Natural killer cell (primary cell): ENCODE measurements at regions not wholly inside any gene's neighbourhood (a gene's known extent, or its start where the extent isn't known, plus 50 kb on each side); places are given as distances from the start of the nearest gene placed in this dataset.

Source experiments
- ATAC-seq, 3 donors: fragments of 150-1000 bp in 2 of 3; fragments of 200-7000 bp in 1 of 3; cut with Tn5 transposase; 1 replicate in 1 of 3; 2 replicates in 2 of 3; pipeline ENCODE4 v1.10.0; 2021; ENCODE audit warnings: mild to moderate bottlenecking in 2 of 3, moderate library complexity in 2 of 3
- DNase-seq, 2 donors: peaks; one replicate each; pipeline versions ENCODE4 v3.0.0 to v3.0.0-alpha.2; 2013 to 2021; ENCODE audit warnings: mixed read lengths in 1 of 2
- H3K27ac ChIP-seq: one replicate; pipeline ENCODE4 v1.5.1; 2013; ENCODE audit warnings: mild to moderate bottlenecking, low read length
- H3K27me3 ChIP-seq: one replicate; pipeline ENCODE4 v1.6.1; 2013; ENCODE audit warnings: low read length; ENCODE audit not compliant: control insufficient read depth, insufficient read depth
- H3K36me3 ChIP-seq: one replicate; pipeline ENCODE4 v1.6.1; 2013; ENCODE audit warnings: low read length; ENCODE audit not compliant: control insufficient read depth, insufficient read depth
- H3K4me1 ChIP-seq: one replicate; pipeline ENCODE4 v1.6.1; 2013; ENCODE audit warnings: low read length; ENCODE audit not compliant: control insufficient read depth, insufficient read depth
- H3K4me3 ChIP-seq: one replicate; pipeline ENCODE4 v1.5.1; 2013; ENCODE audit warnings: low read length
- H3K9me3 ChIP-seq: one replicate; pipeline ENCODE4 v1.6.1; 2013; ENCODE audit warnings: low read length; ENCODE audit not compliant: control insufficient read depth, insufficient read depth
- H3K27ac Mint-ChIP-seq, 2 donors: one replicate each; pipeline ENCODE4 v1.8.0; 2022; ENCODE audit warnings: mild to moderate bottlenecking in 2 of 2, mixed read lengths in 2 of 2, moderate library complexity in 1 of 2
- H3K27me3 Mint-ChIP-seq, 2 donors: one replicate each; pipeline ENCODE4 v1.8.0; 2022; ENCODE audit warnings: low read depth in 2 of 2, mixed read lengths in 2 of 2
- H3K36me3 Mint-ChIP-seq: one replicate; pipeline ENCODE4 v1.8.0; 2022; ENCODE audit warnings: mixed read lengths
- H3K4me1 Mint-ChIP-seq, 2 donors: one replicate each; pipeline ENCODE4 v1.8.0; 2022; ENCODE audit warnings: mixed read lengths in 2 of 2
- H3K4me3 Mint-ChIP-seq: one replicate; pipeline ENCODE4 v1.8.0; 2022; ENCODE audit warnings: mild to moderate bottlenecking, moderate library complexity, mixed read lengths
- H3K9me3 Mint-ChIP-seq, 2 donors: one replicate each; pipeline ENCODE4 v1.8.0; 2022; ENCODE audit warnings: mixed read lengths in 2 of 2
- WGBS: methylation state at CpG from one replicate; pipeline ENCODE4 v1.1.7; 2013; ENCODE audit warnings: missing lambda C conversion rate; ENCODE audit not compliant: insufficient coverage; 5-methylcytosine and 5-hydroxymethylcytosine counted together
- intact Hi-C: fragments of 100-400 bp; cut with micrococcal nuclease; formaldehyde crosslinking; loops from one replicate; pipeline ENCODE4 v1.14.2; 2022
- TF ChIP-seq, protein P1 (sequence below): fragments of 200-600 bp; IDR thresholded peaks from one replicate; pipeline ENCODE4 v1.8.0; 2022; ENCODE audit warnings: antibody characterized with exemption

DNA sequence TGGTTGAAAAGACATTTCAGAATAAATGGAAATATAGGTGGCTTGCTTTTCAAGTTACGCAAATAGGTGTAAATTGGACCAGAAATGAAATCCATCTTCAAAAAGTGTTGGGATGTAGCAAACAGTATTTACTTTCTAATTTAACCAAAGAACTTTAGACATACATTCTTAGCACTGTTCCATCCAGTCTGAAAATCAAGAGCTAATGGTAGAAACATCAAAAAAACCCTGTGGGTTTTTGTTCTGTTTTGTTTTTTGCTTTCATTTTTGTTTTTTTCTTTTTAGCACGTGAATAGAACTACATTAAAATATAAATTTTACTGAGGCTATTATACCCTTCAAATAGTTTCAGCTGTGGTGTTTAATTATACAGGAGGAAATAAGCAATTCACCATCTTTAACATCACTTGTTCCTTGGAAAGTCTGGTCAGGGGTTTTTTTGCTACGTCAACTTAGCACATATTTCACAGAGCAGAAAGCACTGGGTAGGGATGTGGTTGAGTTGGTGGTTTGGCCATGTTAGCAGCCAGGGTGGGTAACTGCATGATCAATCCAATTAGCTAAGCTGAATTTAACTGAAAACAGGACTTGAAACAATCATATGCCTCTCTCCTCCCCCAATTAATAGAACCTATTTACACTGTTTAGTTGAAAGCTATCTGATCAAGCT lies 275.4 kb upstream of the PFKP start:
- H3K27ac ChIP-seq: no peak overlapping the region
- H3K36me3 ChIP-seq: no peaks in the 10 kb centered on the region
- peaks cover 0 to 7% of the 10 kb centered on the region in 2 donors for H3K27me3 Mint-ChIP-seq
- H3K27me3 ChIP-seq: no peaks in the 10 kb centered on the region
- peaks cover 7% of the 10 kb centered on the region for H3K36me3 Mint-ChIP-seq
- TF ChIP-seq, protein P1, sequence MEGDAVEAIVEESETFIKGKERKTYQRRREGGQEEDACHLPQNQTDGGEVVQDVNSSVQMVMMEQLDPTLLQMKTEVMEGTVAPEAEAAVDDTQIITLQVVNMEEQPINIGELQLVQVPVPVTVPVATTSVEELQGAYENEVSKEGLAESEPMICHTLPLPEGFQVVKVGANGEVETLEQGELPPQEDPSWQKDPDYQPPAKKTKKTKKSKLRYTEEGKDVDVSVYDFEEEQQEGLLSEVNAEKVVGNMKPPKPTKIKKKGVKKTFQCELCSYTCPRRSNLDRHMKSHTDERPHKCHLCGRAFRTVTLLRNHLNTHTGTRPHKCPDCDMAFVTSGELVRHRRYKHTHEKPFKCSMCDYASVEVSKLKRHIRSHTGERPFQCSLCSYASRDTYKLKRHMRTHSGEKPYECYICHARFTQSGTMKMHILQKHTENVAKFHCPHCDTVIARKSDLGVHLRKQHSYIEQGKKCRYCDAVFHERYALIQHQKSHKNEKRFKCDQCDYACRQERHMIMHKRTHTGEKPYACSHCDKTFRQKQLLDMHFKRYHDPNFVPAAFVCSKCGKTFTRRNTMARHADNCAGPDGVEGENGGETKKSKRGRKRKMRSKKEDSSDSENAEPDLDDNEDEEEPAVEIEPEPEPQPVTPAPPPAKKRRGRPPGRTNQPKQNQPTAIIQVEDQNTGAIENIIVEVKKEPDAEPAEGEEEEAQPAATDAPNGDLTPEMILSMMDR: no peak
- H3K4me1 Mint-ChIP-seq: peaks cover 18 to 19% of the 10 kb centered on the region in 2 donors
- H3K4me1 ChIP-seq: no peaks in the 10 kb centered on the region
- peak overlapping the region; percentile 41 for H3K4me3 Mint-ChIP-seq
- WGBS: no CpG with 5 or more reads among the region's 3 CpGs
- DNase-seq (peak in 1 of 2 donors; percentile 26), ATAC-seq (peak in 2 of 3 donors; percentile 53 to 70)
- no peak overlapping the region for H3K27ac Mint-ChIP-seq
- intact Hi-C loops: no loop called here
- no peak overlapping the region for H3K4me3 ChIP-seq
- H3K9me3 Mint-ChIP-seq: peaks cover 6% of the 10 kb centered on the region in 2 donors
- H3K9me3 ChIP-seq: no peaks in the 10 kb centered on the region

DNA sequence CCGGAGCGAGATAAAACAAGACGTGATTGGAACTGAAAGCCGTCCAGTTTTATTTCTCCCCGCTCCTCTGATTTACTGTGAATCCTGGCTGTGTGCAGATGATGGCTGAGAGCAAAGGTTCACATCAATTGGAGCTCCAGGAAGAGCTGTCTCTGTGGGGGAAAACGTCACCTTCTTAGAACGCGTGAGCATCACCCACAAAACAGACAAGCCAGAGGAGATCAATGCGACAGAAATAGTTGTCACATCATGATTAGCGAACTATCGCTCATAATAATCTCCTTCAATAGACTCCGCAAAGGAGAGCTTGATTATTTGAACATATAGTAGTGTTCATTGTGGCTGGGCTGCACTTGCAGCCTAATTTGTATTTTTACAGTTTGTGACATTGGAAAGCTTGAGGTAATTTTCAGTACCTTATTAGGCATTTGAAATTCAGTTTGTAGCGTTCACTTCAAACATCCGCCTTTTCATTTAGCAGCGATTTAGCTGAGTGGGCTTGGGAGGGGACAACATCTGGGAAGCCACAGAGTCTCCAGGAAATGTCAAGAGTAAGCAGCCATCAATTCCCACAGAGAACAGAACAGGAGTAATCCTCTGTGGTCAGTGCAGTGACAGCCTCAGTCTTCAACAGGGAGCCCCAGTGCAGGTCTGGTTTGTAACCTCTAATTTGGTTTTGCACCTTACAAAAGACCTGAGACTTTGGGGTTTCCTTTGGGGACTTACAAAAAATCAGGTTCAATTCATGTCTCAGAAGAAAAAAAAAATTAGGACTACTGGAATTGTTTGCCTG lies 276.8 kb upstream of the PFKP start:
- no peak for DNase-seq
- H3K27ac ChIP-seq: no peak overlapping the region
- TF ChIP-seq, protein P1: no peak
- Mint-ChIP-seq H3K36me3 (peaks cover 7% of the 10 kb centered on the region), H3K4me1 (peaks cover 18 to 19% of the 10 kb centered on the region in 2 donors), H3K4me3 (no peak overlapping the region), H3K27ac (no peak overlapping the region), H3K27me3 (peaks cover 0 to 7% of the 10 kb centered on the region in 2 donors), H3K9me3 (peaks cover 6% of the 10 kb centered on the region in 2 donors)
- no peaks in the 10 kb centered on the region for H3K27me3 ChIP-seq
- no peak overlapping the region for H3K4me3 ChIP-seq
- ATAC-seq: no peak
- no peaks in the 10 kb centered on the region for H3K4me1 ChIP-seq
- intact Hi-C loops: no loop called here
- 83% methylated on average over 15 of the region's 15 CpGs for WGBS
- H3K9me3 ChIP-seq: no peaks in the 10 kb centered on the region
- H3K36me3 ChIP-seq: no peaks in the 10 kb centered on the region

DNA sequence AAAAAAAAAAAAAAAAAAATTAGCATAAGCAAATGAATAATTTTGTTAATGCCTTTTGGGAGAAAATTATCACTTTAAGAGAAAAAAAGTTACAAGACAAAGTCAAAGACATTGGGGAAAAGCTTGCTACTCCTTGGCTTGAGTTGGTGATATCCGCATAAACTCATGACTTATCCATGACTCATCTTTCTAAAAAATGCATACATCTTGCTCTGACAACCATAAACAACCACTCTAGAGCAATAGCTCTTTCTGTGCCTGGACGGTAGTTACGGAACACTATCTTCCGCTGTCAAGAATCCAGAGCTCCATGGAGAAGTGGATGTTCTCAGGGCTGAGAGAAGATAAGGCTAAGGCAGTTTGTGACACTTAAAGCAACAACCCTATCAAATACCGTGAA lies 281.1 kb upstream of the PFKP start:
- Histone ChIP-seq H3K4me1 (no peaks in the 10 kb centered on the region), H3K27ac (no peak overlapping the region), H3K4me3 (no peak overlapping the region), H3K27me3 (no peaks in the 10 kb centered on the region), H3K36me3 (no peaks in the 10 kb centered on the region), H3K9me3 (no peaks in the 10 kb centered on the region)
- Mint-ChIP-seq H3K4me1 (peaks cover 9% of the 10 kb centered on the region in 2 donors), H3K9me3 (peaks cover 3 to 6% of the 10 kb centered on the region in 2 donors), H3K27me3 (peaks cover 0 to 8% of the 10 kb centered on the region in 2 donors), H3K27ac (no peak overlapping the region), H3K36me3 (no peaks in the 10 kb centered on the region), H3K4me3 (no peak overlapping the region)
- TF ChIP-seq, protein P1: no peak
- 94% methylated on average over 5 of the region's 5 CpGs for WGBS
- intact Hi-C loops: no loop called here
- no peak for DNase-seq
- no peak for ATAC-seq
